ENCODE measurements at regions not wholly inside any gene's neighbourhood (a gene's known extent, or its start where the extent isn't known, plus 50 kb on each side); places are given as distances from the start of the nearest gene placed in this dataset.

- Mint-ChIP-seq H3K4me3 (no peak overlapping the region), H3K36me3 (ENCODE audit: low read depth) (no peaks in the 10 kb centered on the region), H3K4me1 (peaks cover 2% of the 10 kb centered on the region), H3K27ac (no peak overlapping the region), H3K9me3 (peaks cover 9% of the 10 kb centered on the region), H3K27me3 (ENCODE audit: insufficient read depth) (no peaks in the 10 kb centered on the region)
- no peak overlapping the region for H3K27ac ChIP-seq (ENCODE audit: low read depth, low read length)
- TF ChIP-seq CTCF (conservative IDR thresholded peaks at IDR 0.05), result no peak
- 97% methylated on average over 3 of the region's 3 CpGs; no CpG with 5 or more reads in 1 of the 2 experiments for WGBS, 2 experiments (ENCODE audit: insufficient coverage in 1 of 2, insufficient read length in 1 of 2)
- H3K36me3 ChIP-seq (ENCODE audit: control insufficient read depth, insufficient read depth, low read length), result no peaks in the 10 kb centered on the region
- no peak overlapping the region for H3K4me3 ChIP-seq (ENCODE audit: low read length)
- no peaks in the 10 kb centered on the region for H3K27me3 ChIP-seq (ENCODE audit: control insufficient read depth, insufficient read depth, low read length, poor library complexity, severe bottlenecking)
- no peak overlapping the region for H3K9ac ChIP-seq (ENCODE audit: extremely low read depth, low read length, poor library complexity, severe bottlenecking)
- no peaks in the 10 kb centered on the region for H3K4me1 ChIP-seq (ENCODE audit: control insufficient read depth, insufficient read depth, low read length)
- DNase-seq, result no peak
- no peaks in the 10 kb centered on the region for H3K9me3 ChIP-seq (ENCODE audit: control insufficient read depth, low read length)
Measured at GRCh38 chr9:118721276-118721675, 648.0 kb downstream of the BRINP1 start.

- Histone ChIP-seq H3K4me1 (ENCODE audit: control insufficient read depth, insufficient read depth, low read length) (no peaks in the 10 kb centered on the region), H3K27me3 (ENCODE audit: control insufficient read depth, insufficient read depth, low read length, poor library complexity, severe bottlenecking) (no peaks in the 10 kb centered on the region), H3K4me3 (ENCODE audit: low read length) (no peak overlapping the region), H3K27ac (ENCODE audit: low read depth, low read length) (no peak overlapping the region), H3K9ac (ENCODE audit: extremely low read depth, low read length, poor library complexity, severe bottlenecking) (no peak overlapping the region), H3K9me3 (ENCODE audit: control insufficient read depth, low read length) (no peaks in the 10 kb centered on the region), H3K36me3 (ENCODE audit: control insufficient read depth, insufficient read depth, low read length) (no peaks in the 10 kb centered on the region)
- no peak for TF ChIP-seq CTCF (conservative IDR thresholded peaks at IDR 0.05)
- WGBS, 2 experiments (ENCODE audit: insufficient coverage in 1 of 2, insufficient read length in 1 of 2), result 86 to 100% methylated on average over 2 of the region's 2 CpGs
- H3K36me3 Mint-ChIP-seq (ENCODE audit: low read depth), result no peaks in the 10 kb centered on the region
- DNase-seq, result no peak
- H3K27ac Mint-ChIP-seq, result no peak overlapping the region
- H3K4me1 Mint-ChIP-seq, result peaks cover 2% of the 10 kb centered on the region
- H3K4me3 Mint-ChIP-seq, result no peak overlapping the region
- H3K27me3 Mint-ChIP-seq (ENCODE audit: insufficient read depth), result no peaks in the 10 kb centered on the region
- H3K9me3 Mint-ChIP-seq, result peaks cover 9% of the 10 kb centered on the region
Measured at GRCh38 chr9:118721923-118722322, 647.3 kb downstream of the BRINP1 start.

- no peaks in the 10 kb centered on the region for H3K27me3 Mint-ChIP-seq (ENCODE audit: insufficient read depth)
- Histone ChIP-seq H3K27me3 (ENCODE audit: control insufficient read depth, insufficient read depth, low read length, poor library complexity, severe bottlenecking) (no peaks in the 10 kb centered on the region), H3K4me3 (ENCODE audit: low read length) (no peak overlapping the region), H3K27ac (ENCODE audit: low read depth, low read length) (no peak overlapping the region), H3K9ac (ENCODE audit: extremely low read depth, low read length, poor library complexity, severe bottlenecking) (no peak overlapping the region), H3K4me1 (ENCODE audit: control insufficient read depth, insufficient read depth, low read length) (no peaks in the 10 kb centered on the region), H3K36me3 (ENCODE audit: control insufficient read depth, insufficient read depth, low read length) (no peaks in the 10 kb centered on the region), H3K9me3 (ENCODE audit: control insufficient read depth, low read length) (no peaks in the 10 kb centered on the region)
- H3K4me1 Mint-ChIP-seq, result no peaks in the 10 kb centered on the region
- H3K9me3 Mint-ChIP-seq, result peaks cover 13% of the 10 kb centered on the region
- H3K27ac Mint-ChIP-seq, result no peak overlapping the region
- no peak for DNase-seq
- TF ChIP-seq CTCF (conservative IDR thresholded peaks at IDR 0.05), result no peak
- 90 to 97% methylated on average over 2 of the region's 2 CpGs for WGBS, 2 experiments (ENCODE audit: insufficient coverage in 1 of 2, insufficient read length in 1 of 2)
- no peak overlapping the region for H3K4me3 Mint-ChIP-seq
- peaks cover 2% of the 10 kb centered on the region for H3K36me3 Mint-ChIP-seq (ENCODE audit: low read depth)
Measured at GRCh38 chr9:118729981-118730380, 639.3 kb downstream of the BRINP1 start.

Measured in endodermal cell (in vitro differentiated cells).